Keratinocyte (primary cell): ENCODE measurements at regions not wholly inside any gene's neighbourhood (a gene's known extent, or its start where the extent isn't known, plus 50 kb on each side); places are given as distances from the start of the nearest gene placed in this dataset.

Source experiments
- EZH2 ChIP-seq: IDR thresholded peaks from one replicate; pipeline ENCODE4 v1.6.1; 2012; ENCODE audit warnings: inconsistent platforms, mild to moderate bottlenecking, low read length, moderate library complexity
- TF ChIP-seq, protein P1 (sequence below), 3 experiments: IDR thresholded peaks in 1 of 3; conservative IDR thresholded peaks in 1 of 3; optimal IDR thresholded peaks in 1 of 3; 2 replicates in 2 of 3; 3 replicates in 1 of 3; pipeline versions ENCODE3 to v1.5.1; 2011; ENCODE audit warnings: low read length in 3 of 3, mild to moderate bottlenecking in 3 of 3, moderate library complexity in 2 of 3, control low read depth in 1 of 3, inconsistent platforms in 1 of 3; ENCODE audit not compliant: insufficient read depth in 2 of 3; ENCODE audit errors: extremely low read depth in 1 of 3

GRCh38 chr6:114580882-114581281, 238.1 kb upstream of the HS3ST5 start:
- TF ChIP-seq, protein P1, sequence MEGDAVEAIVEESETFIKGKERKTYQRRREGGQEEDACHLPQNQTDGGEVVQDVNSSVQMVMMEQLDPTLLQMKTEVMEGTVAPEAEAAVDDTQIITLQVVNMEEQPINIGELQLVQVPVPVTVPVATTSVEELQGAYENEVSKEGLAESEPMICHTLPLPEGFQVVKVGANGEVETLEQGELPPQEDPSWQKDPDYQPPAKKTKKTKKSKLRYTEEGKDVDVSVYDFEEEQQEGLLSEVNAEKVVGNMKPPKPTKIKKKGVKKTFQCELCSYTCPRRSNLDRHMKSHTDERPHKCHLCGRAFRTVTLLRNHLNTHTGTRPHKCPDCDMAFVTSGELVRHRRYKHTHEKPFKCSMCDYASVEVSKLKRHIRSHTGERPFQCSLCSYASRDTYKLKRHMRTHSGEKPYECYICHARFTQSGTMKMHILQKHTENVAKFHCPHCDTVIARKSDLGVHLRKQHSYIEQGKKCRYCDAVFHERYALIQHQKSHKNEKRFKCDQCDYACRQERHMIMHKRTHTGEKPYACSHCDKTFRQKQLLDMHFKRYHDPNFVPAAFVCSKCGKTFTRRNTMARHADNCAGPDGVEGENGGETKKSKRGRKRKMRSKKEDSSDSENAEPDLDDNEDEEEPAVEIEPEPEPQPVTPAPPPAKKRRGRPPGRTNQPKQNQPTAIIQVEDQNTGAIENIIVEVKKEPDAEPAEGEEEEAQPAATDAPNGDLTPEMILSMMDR (optimal IDR thresholded peaks at IDR 0.05 in 1 of 3, IDR thresholded peaks at IDR 0.05 in 1 of 3, conservative IDR thresholded peaks at IDR 0.05 in 1 of 3; ENCODE audit: extremely low read depth in 1 of 3, insufficient read depth in 2 of 3, low read length in 3 of 3): no peak
- TF ChIP-seq EZH2: no peak
